SU-DHL-6 (cell line): ENCODE measurements at regions not wholly inside any gene's neighbourhood (a gene's known extent, or its start where the extent isn't known, plus 50 kb on each side); places are given as distances from the start of the nearest gene placed in this dataset.

Source experiments
- H2AFZ ChIP-seq: fragments of 200-600 bp; sonication (generic); 2 replicates; pipeline ENCODE4 v1.6.1; 2014; ENCODE audit warnings: low read depth, mild to moderate bottlenecking, moderate library complexity, mixed read lengths, antibody characterized with exemption, low read length; ENCODE audit not compliant: severe bottlenecking
- H3F3A ChIP-seq: fragments of 200-600 bp; shearing (Covaris generic); 2 replicates; pipeline ENCODE4 v1.6.0; 2016; ENCODE audit warnings: antibody characterized with exemption, mild to moderate bottlenecking; ENCODE audit not compliant: insufficient read depth
- H3K27ac ChIP-seq: fragments of 200-600 bp; sonication (generic); 2 replicates; pipeline ENCODE4 v1.5.1; 2016; ENCODE audit warnings: low read depth, mild to moderate bottlenecking, low read length, moderate library complexity, mixed read lengths
- H3K27me3 ChIP-seq: fragments of 200-600 bp; sonication (generic), shearing (Covaris generic); 2 replicates; pipeline ENCODE4 v1.6.0; 2014; ENCODE audit warnings: mild to moderate bottlenecking, low read length
- H3K36me3 ChIP-seq: fragments of 200-600 bp; sonication (generic); 2 replicates; pipeline ENCODE4 v1.6.1; 2014; ENCODE audit warnings: mild to moderate bottlenecking, low read length, mixed read lengths
- H3K4me2 ChIP-seq: fragments of 300-600, 200-600 bp; shearing (Covaris generic), sonication (generic); 2 replicates; pipeline ENCODE4 v1.6.0; 2014; ENCODE audit warnings: low read length, low read depth, mild to moderate bottlenecking; ENCODE audit not compliant: poor library complexity, severe bottlenecking
- H3K4me3 ChIP-seq: fragments of 200-600 bp; sonication (generic); 2 replicates; pipeline ENCODE4 v1.5.1; 2014; ENCODE audit warnings: antibody characterized with exemption, low read length, mild to moderate bottlenecking, mixed read lengths; ENCODE audit not compliant: insufficient read depth, poor library complexity, severe bottlenecking
- H3K79me2 ChIP-seq: fragments of 200-600 bp; sonication (generic); 2 replicates; pipeline ENCODE4 v1.6.1; 2014; ENCODE audit warnings: mild to moderate bottlenecking, low read length, moderate library complexity; ENCODE audit not compliant: insufficient read depth
- H3K9ac ChIP-seq: fragments of 200-600 bp; sonication (generic); 2 replicates; pipeline ENCODE4 v1.7.0; 2014; ENCODE audit warnings: mild to moderate bottlenecking, low read length
- H3K9me2 ChIP-seq: fragments of 200-600 bp; sonication (generic); replicated peaks from 2 replicates; pipeline ENCODE4 v1.6.1; 2014; ENCODE audit warnings: low read length; ENCODE audit not compliant: insufficient read depth
- H3K9me3 ChIP-seq: fragments of 200-600 bp; sonication (generic); 2 replicates; pipeline ENCODE4 v1.6.1; 2014; ENCODE audit warnings: low read length, mixed read lengths; ENCODE audit not compliant: insufficient read depth
- H4K20me1 ChIP-seq: fragments of 200-600 bp; sonication (generic); 2 replicates; pipeline ENCODE4 v1.6.1; 2014; ENCODE audit warnings: low read depth, mild to moderate bottlenecking, antibody characterized with exemption, low read length, moderate library complexity, mixed read lengths
- CTCF ChIP-seq: fragments of 200-600 bp; sonication (generic); IDR thresholded peaks from one replicate; pipeline ENCODE4 v1.5.1; 2017; ENCODE audit warnings: antibody characterized with exemption, mild to moderate bottlenecking, low read length, moderate library complexity; ENCODE audit not compliant: insufficient read depth, poor library complexity, severe bottlenecking
- EZH2phosphoT487 ChIP-seq: fragments of 200-600 bp; sonication (generic), shearing (Covaris generic); conservative IDR thresholded peaks from 2 replicates; pipeline ENCODE4 v1.6.1; 2018; ENCODE audit warnings: mild to moderate bottlenecking, antibody characterized with exemption, low read length, moderate library complexity, mixed read lengths

- TF ChIP-seq EZH2phosphoT487 (no peak), CTCF (no peak)
- Histone ChIP-seq H3K4me3 (no peak overlapping the region), H3K79me2 (no peaks in the 10 kb centered on the region), H3K9me2 (no peaks in the 10 kb centered on the region), H3K36me3 (no peaks in the 10 kb centered on the region), H3K9ac (no peak overlapping the region), H4K20me1 (no peaks in the 10 kb centered on the region), H2AFZ (peak overlapping the region; percentile 78), H3K27ac (no peak overlapping the region), H3K27me3 (no peaks in the 10 kb centered on the region), H3F3A (no peaks in the 10 kb centered on the region), H3K4me2 (peak overlapping the region; percentile 15), H3K9me3 (no peaks in the 10 kb centered on the region)
Observed at GRCh38 chr12:116459011-116459875, 99.9 kb upstream of the MAP1LC3B2 start.

- TF ChIP-seq EZH2phosphoT487 (no peak), CTCF (no peak)
- Histone ChIP-seq H2AFZ (no peak overlapping the region), H4K20me1 (no peaks in the 10 kb centered on the region), H3K79me2 (no peaks in the 10 kb centered on the region), H3K27ac (no peak overlapping the region), H3K9me3 (no peaks in the 10 kb centered on the region), H3K9me2 (no peaks in the 10 kb centered on the region), H3K4me3 (no peak overlapping the region), H3K27me3 (no peaks in the 10 kb centered on the region), H3F3A (no peaks in the 10 kb centered on the region), H3K4me2 (no peak overlapping the region), H3K9ac (no peak overlapping the region), H3K36me3 (no peaks in the 10 kb centered on the region)
Observed at GRCh38 chr12:116459916-116460663, 99.1 kb upstream of the MAP1LC3B2 start.

DNA sequence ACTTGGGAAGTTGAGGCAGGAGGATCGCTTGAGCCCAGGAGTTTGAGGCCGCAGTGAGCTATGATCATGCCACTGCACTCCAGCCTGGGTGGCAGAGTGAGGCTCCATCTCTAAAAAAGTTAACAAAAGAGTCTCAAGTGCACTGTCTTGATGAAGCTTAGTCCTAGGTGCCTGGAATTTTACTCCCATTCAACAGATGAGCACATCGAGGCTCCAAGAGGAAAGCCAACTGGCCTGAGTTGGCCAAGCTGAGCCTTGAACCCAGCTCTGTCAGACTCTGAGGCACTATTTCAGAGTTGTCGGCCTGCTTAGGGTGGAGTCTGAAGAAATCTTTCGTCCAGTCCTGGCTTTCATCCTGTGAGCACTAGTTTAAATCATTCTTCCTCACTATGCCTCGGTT is 98.1 kb upstream of the MAP1LC3B2 start:
- Histone ChIP-seq H3K9ac (no peak overlapping the region), H4K20me1 (no peaks in the 10 kb centered on the region), H3K27ac (no peak overlapping the region), H3K4me3 (no peak overlapping the region), H3F3A (no peaks in the 10 kb centered on the region), H3K9me3 (no peaks in the 10 kb centered on the region), H3K27me3 (no peaks in the 10 kb centered on the region), H3K9me2 (no peaks in the 10 kb centered on the region), H2AFZ (no peak overlapping the region), H3K36me3 (no peaks in the 10 kb centered on the region), H3K79me2 (no peaks in the 10 kb centered on the region), H3K4me2 (no peak overlapping the region)
- TF ChIP-seq CTCF (no peak), EZH2phosphoT487 (no peak)
